ENCODE measurements at regions not wholly inside any gene's neighbourhood (a gene's known extent, or its start where the extent isn't known, plus 50 kb on each side); places are given as distances from the start of the nearest gene placed in this dataset.
"Not testable (repeated sequence)": the region's sequence is repeated elsewhere in the genome, so short reads cannot be mapped to it uniquely, and the experiment has no call there.

DNA sequence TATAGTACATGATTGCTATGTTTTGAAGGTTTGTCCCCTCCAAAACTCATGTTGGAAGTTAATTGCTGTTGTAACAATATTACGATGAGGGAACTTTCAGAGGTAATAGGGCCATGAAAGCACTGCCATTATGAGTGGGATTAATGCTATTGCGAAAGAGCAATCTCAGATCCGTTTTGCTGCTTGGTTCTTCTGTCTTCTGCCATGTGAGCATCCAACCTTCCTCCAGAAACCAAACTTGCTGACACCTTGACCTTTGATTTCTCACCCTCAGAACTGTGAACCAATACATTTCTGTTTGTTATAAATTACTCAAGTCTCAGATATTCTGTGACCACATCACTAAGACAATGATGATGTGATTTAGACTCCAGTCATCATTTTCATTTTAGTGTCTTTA lies 2590.9 kb downstream of the PCDH9 start:
- no peak overlapping the region for H3K4me3 ChIP-seq (ENCODE audit: low read length)
- TF ChIP-seq ZNF274 (IDR thresholded peaks at IDR 0.05; ENCODE audit: low read depth, low read length) = no peak

DNA sequence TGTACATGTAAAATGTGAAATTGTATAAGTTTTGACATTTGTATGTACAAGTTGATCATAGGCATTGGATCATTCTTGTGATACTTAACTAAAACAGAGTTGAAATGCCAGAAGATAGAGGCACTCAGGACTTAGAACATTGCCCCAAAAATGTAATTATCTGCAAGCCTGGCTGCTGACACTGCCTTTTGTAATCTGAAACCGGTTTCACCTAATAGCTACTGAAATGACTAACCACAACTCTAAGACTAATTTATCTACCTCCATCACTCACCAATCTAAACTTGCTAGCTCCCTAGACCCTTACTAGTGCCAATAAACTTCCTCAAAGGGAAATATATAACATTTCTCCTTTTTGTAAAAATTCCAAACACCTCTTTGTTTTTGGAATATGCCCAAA lies 2596.2 kb downstream of the PCDH9 start:
- H3K4me3 ChIP-seq (ENCODE audit: low read length) = no peak overlapping the region
- no peak for TF ChIP-seq ZNF274 (IDR thresholded peaks at IDR 0.05; ENCODE audit: low read depth, low read length)

DNA sequence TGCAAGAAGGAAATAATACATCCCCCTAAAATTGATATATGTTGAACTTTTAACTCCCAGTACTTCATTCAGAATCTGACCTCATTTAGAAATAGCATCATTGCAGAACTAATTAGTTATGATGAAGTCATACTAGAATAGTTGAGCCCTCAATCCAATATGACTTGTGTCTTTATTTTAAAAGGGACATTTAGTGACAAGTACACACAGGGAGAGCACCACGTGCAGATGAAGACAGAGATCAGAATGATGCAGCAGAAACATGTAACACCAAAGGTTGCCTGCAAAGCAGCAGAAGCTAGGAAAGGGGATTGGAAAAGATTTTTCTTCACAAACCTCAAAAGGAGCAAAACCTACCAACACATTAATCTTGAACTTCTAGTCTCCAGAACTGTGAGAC lies 2602.5 kb downstream of the PCDH9 start:
- no peak for TF ChIP-seq ZNF274 (IDR thresholded peaks at IDR 0.05; ENCODE audit: low read depth, low read length)
- no peak overlapping the region for H3K4me3 ChIP-seq (ENCODE audit: low read length)

DNA sequence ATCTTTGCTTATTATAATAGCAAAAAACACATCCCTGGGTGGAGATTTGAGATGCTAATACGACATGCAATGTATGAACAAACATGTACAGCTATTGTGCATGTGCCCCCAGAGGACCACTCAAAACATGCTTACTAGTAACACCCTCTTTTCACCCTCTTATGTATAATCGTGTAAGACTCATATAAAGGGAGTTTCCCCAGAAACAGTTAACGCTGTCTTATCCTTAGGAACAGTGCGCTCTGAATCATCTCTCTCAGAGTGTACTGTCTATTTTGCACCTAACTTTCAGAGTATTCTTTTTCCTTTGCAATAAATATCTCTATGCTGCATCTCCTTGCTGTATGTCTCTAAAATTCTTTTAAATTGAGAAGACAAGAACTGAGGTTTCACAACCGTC lies 2604.0 kb downstream of the PCDH9 start:
- no peak overlapping the region for H3K4me3 ChIP-seq (ENCODE audit: low read length)
- no peak for TF ChIP-seq ZNF274 (IDR thresholded peaks at IDR 0.05; ENCODE audit: low read depth, low read length)

DNA sequence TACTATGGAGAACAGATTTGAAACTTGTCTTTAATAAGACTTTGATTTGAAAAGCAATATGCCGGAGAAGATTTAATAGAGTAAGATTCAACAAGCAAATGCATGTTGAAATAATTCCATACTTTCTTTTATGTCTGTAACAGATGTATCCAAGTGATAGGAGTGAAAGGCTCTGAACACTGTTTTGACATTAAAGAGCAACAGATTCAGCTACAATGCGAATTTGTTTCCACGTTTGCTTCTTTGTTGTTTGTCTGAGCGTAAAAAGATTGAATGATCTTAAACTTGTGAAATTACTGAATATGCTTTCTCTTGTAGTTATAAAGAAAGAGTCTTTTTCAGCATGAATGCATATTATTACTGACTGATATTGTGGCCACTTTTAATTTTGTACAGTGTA lies 2612.9 kb downstream of the PCDH9 start:
- no peak for TF ChIP-seq ZNF274 (IDR thresholded peaks at IDR 0.05; ENCODE audit: low read depth, low read length)
- no peak overlapping the region for H3K4me3 ChIP-seq (ENCODE audit: low read length)

DNA sequence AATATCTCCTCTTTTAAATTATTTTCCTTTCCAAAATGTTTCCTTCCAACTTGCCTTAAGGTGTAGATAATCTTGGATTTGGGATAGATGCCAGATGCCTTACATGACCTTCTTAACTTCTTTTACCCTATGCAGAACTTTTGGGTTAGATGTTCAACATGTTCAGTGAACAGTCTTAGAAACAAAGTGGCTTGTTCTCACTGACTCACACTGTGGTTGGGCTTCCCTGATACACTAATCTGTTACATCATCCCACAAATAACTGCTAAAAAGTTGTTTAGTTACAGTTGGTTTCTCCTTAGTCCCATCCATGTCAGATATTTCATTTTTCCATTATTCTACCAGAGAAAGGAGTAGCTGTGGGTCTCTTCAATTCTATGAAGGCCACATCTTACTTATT lies 2638.2 kb downstream of the PCDH9 start:
- no peak overlapping the region for H3K4me3 ChIP-seq (ENCODE audit: low read length)
- no peak for TF ChIP-seq ZNF274 (IDR thresholded peaks at IDR 0.05; ENCODE audit: low read depth, low read length)

DNA sequence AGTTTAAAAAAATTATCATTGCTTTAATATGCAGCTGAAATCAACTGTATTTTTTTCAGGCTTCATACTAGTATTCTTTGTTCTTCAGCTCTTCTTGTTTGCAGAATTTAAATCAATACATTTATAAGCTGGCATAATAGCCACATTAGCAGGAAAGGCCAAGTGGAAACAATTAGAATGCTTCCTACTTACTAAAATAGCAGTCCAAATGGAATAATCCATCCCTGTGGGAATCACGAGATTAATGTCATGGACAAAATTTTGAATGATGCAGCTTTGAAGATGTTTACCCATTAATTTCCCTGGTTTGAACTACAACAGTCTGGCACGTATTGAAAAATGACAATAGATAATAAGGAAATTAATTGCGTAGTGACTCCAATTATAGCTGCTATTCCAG lies 2650.8 kb downstream of the PCDH9 start:
- no peak overlapping the region for H3K4me3 ChIP-seq (ENCODE audit: low read length)
- no peak for TF ChIP-seq ZNF274 (IDR thresholded peaks at IDR 0.05; ENCODE audit: low read depth, low read length)

DNA sequence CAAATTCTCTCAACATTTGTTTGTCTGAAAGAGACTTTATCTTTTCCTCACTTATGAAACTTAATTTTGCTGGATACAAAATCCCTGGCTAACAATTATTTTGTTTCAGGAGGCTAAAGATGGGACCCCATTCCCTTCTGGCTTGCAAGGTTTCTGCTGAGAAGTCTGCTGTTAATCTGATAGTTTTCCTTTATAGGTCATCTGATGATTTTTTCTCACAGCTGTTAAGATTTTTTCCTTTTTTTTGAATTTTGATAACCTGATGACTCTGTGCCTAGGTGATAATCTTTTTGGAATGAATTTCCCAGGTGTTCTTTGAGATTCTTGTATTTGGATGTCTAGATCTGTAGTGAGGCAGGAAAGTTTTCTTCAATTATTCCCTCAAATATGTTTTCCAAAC lies 2661.4 kb downstream of the PCDH9 start:
- no peak overlapping the region for H3K4me3 ChIP-seq (ENCODE audit: low read length)
- TF ChIP-seq ZNF274 (IDR thresholded peaks at IDR 0.05; ENCODE audit: low read depth, low read length) = no peak

DNA sequence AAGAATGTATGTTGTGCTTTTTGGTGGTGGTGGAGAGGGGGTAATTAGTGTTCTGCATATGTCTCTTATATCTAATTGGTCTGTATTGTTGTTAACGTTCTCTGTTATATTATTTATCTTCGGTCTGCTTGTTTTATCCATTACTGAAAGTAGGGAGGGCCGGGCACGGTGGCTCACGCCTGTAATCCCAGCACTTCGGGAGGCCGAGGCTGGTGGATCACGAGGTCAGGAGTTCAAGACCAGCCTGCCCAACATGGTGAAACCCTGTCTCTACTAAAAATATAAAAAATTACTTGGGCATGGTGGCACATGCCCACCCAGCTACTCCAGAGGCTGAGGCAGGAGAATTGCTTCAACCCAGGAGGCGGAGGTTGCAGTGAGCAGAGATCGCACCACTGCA lies 2672.1 kb downstream of the PCDH9 start:
- not testable (repeated sequence) for H3K4me3 ChIP-seq (ENCODE audit: low read length)

DNA sequence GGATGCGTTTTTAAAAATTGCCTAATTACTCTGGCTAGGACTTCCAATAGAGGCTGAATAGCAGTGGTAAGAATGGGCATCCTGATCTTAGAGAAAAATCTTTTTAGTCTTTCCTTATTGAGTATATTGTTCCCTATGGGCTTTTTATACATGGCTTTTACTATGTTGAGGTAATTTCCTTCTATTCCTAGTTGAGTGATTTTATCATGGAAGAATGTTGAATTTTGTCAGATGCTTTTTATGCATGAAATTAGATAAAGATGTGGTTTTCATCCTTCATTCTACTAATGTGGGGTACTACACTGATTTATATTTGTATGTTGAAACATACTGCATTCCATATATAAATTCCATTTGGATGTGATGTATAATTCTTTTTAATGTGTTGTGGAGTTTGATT lies 2673.8 kb downstream of the PCDH9 start:
- no peak overlapping the region for H3K4me3 ChIP-seq (ENCODE audit: low read length)
- TF ChIP-seq ZNF274 (IDR thresholded peaks at IDR 0.05; ENCODE audit: low read depth, low read length) = no peak

DNA sequence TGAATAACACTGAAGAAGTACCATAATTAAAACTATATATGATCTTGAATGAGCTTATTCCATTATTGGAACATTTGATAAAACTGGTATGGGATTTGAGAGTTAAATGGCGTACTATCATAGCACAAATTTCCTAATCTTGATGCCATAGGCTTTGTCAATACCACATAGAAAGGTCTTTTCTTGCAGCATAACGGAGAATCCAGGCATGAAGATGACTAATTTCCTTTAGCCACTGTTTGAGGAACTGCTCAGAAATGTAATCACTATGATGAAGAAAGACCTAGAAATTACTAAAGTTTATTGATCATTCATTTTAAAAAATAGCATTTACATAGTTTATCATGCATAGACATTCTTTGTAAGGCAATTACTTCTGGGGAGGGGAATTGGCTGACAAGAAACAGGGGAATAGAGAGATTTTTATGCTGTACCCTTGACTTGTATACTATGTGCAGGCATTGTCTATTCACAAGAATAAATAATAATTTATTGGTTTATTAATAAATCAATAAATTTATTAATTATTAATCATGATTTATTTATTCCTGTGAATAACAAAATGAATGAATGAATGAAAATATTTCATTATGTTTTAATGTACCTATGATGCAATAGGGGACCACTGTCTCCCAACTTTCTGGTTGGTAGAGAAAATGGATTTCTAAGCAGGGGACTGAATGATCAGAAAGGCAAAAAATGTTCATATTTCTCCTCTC lies 2676.6 kb downstream of the PCDH9 start:
- TF ChIP-seq ZNF274 (IDR thresholded peaks at IDR 0.05; ENCODE audit: low read depth, low read length) = no peak
- no peak overlapping the region for H3K4me3 ChIP-seq (ENCODE audit: low read length)

DNA sequence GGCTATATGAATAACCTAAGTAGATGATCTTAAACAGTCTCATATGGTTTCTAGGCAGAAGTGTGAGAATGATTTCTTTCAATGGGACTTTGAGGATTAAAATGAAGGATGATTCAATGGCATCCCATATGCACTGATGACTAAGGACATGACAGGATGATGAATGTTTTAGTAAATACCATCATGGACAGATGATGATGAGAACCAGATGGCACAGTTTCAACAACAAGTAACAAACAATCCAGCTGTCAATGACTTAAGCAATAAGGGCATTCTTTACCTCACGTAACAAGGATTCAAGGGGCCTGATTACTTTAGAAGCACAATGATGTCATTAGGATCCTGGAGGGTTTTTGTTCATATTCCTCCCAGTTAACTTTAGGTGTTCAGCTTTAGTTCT lies 2678.4 kb downstream of the PCDH9 start:
- TF ChIP-seq ZNF274 (IDR thresholded peaks at IDR 0.05; ENCODE audit: low read depth, low read length) = no peak
- no peak overlapping the region for H3K4me3 ChIP-seq (ENCODE audit: low read length)

DNA sequence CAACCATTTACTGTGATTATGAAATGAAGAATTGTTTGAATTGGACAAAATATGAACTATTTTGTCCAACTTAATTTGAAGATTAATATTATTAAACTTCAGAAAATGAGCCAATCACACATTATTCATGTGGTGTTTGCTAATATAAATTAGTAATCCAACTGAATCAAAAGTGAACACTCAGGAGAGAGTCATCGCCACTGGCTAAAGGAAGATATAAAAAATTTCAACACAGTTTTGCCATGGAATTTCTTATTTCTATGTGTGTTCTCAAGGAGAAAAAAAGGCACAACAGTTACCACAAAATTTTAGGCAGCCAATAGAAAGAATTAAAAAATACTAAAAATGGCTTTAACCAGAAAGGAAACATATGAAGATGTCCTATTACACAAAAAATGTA lies 2683.8 kb downstream of the PCDH9 start:
- TF ChIP-seq ZNF274 (IDR thresholded peaks at IDR 0.05; ENCODE audit: low read depth, low read length) = no peak
- H3K4me3 ChIP-seq (ENCODE audit: low read length) = no peak overlapping the region

DNA sequence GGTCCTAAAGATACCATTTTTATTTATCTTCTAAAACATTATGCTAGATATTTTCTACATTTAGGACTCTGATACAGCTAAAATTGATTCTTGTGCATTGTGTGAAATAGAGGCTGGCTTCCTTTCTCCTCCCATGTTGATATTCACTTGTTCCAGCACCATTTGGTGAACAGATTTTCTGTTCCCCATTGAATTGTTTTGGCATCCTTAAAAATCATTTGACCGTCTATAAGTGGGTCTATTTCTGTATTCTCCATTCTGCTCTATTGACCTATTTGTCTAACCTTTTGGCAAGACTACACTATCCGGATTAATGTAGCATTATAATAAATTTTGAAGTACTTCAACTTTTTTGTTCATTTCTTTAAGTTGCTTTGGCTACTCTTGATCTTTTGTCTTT lies 2689.2 kb downstream of the PCDH9 start:
- TF ChIP-seq ZNF274 (IDR thresholded peaks at IDR 0.05; ENCODE audit: low read depth, low read length) = no peak
- no peak overlapping the region for H3K4me3 ChIP-seq (ENCODE audit: low read length)

DNA sequence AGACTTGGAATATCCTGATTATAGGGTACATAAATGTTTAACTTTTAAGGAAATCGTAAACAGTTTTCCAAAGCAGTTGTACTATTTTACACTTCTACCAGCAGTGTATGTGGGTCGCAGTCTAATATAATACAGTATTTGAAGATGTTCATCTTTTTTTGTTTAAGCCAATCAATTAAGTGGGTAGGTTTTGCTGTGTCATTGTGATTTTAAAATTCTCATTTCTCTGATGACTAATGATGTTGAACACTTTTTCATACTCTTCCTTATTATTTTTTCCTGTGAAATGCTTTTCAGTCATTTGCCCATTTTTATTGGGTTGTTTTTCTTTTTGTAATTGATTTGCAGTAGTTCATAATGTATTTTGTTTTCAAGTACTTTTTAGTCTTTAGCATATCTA lies 2689.7 kb downstream of the PCDH9 start:
- no peak for TF ChIP-seq ZNF274 (IDR thresholded peaks at IDR 0.05; ENCODE audit: low read depth, low read length)

DNA sequence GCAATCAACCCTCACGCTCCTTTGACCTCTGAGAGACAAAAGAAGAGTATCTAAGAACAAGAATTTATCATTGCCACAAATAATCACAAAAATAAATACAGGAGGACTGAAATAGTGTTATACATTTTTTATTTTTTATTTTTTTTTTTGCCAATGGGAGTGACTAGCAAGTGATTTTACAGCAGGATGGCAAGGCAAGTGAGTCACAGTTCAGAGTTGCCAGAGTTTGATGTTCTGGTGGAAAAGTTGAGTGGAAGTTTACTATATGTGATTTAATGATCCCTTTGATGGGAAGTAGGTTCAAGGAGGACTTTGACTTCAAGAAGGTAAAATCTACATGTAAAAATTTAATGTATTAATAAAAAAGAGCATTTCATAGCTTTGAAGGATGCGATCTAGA lies 2691.4 kb downstream of the PCDH9 start:
- no peak overlapping the region for H3K4me3 ChIP-seq (ENCODE audit: low read length)
- no peak for TF ChIP-seq ZNF274 (IDR thresholded peaks at IDR 0.05; ENCODE audit: low read depth, low read length)

More for the DNA sequence above, 2689.7 kb downstream of the PCDH9 start:
- no peak overlapping the region for H3K4me3 ChIP-seq (ENCODE audit: low read length)
